GM23248 (cell line): ENCODE measurements at regions not wholly inside any gene's neighbourhood (a gene's known extent, or its start where the extent isn't known, plus 50 kb on each side); places are given as distances from the start of the nearest gene placed in this dataset.

Experiments used
- DNase-seq: peaks from one replicate; pipeline ENCODE4 v3.0.0-alpha.2; 2015
- H2AFZ ChIP-seq: fragments of 200-600 bp; sonication (generic); 2 replicates; pipeline ENCODE4 v1.6.1; 2016; ENCODE audit warnings: antibody characterized with exemption
- H3F3A ChIP-seq: fragments of 200-600 bp; sonication (generic); 2 replicates; pipeline ENCODE4 v1.6.1; 2016; ENCODE audit warnings: mild to moderate bottlenecking, antibody characterized with exemption, mixed run types; ENCODE audit not compliant: insufficient read depth
- H3K27ac ChIP-seq: fragments of 200-600 bp; sonication (generic); 2 replicates; pipeline ENCODE4 v1.5.1; 2016; ENCODE audit warnings: mild to moderate bottlenecking
- H3K27me3 ChIP-seq: fragments of 200-600 bp; sonication (generic); replicated peaks from 2 replicates; pipeline ENCODE4 v1.6.1; 2016; ENCODE audit warnings: mild to moderate bottlenecking; ENCODE audit not compliant: insufficient read depth
- H3K36me3 ChIP-seq: fragments of 200-600 bp; sonication (generic); 2 replicates; pipeline ENCODE4 v1.6.1; 2016; ENCODE audit warnings: low read depth, mild to moderate bottlenecking
- H3K4me1 ChIP-seq: fragments of 200-600 bp; sonication (generic); 2 replicates; pipeline ENCODE4 v1.6.1; 2016; ENCODE audit warnings: mild to moderate bottlenecking; ENCODE audit not compliant: insufficient read depth
- H3K4me2 ChIP-seq: fragments of 200-600 bp; sonication (generic); one replicate; pipeline ENCODE4 v1.6.1; 2016; ENCODE audit warnings: mild to moderate bottlenecking; ENCODE audit not compliant: unreplicated experiment
- H3K4me3 ChIP-seq: fragments of 200-600 bp; sonication (generic); 2 replicates; pipeline ENCODE4 v1.5.1; 2016; ENCODE audit warnings: mild to moderate bottlenecking
- H3K79me2 ChIP-seq: fragments of 200-600 bp; sonication (generic); 2 replicates; pipeline ENCODE4 v1.6.1; 2016; ENCODE audit warnings: mild to moderate bottlenecking; ENCODE audit not compliant: insufficient read depth
- H3K9ac ChIP-seq: fragments of 200-600 bp; sonication (generic); 2 replicates; pipeline ENCODE4 v1.6.1; 2016; ENCODE audit warnings: mild to moderate bottlenecking
- H3K9me2 ChIP-seq: fragments of 200-600 bp; sonication (generic); 2 replicates; pipeline ENCODE4 v1.6.1; 2016; ENCODE audit warnings: mixed run types, mild to moderate bottlenecking, moderate library complexity; ENCODE audit not compliant: insufficient read depth
- H3K9me3 ChIP-seq: fragments of 200-600 bp; sonication (generic); one replicate; pipeline ENCODE4 v1.6.1; 2017; ENCODE audit warnings: low read depth
- H4K20me1 ChIP-seq: fragments of 200-600 bp; sonication (generic); 2 replicates; pipeline ENCODE4 v1.6.0; 2016; ENCODE audit not compliant: insufficient read depth
- EZH2 ChIP-seq: fragments of 200-600 bp; sonication (generic); IDR thresholded peaks from 2 replicates; pipeline ENCODE4 v1.6.1; 2018; ENCODE audit warnings: antibody characterized with exemption, mild to moderate bottlenecking; ENCODE audit not compliant: insufficient read depth, poor library complexity, severe bottlenecking
- EZH2phosphoT487 ChIP-seq: fragments of 200-600 bp; sonication (generic); IDR thresholded peaks from 2 replicates; pipeline ENCODE4 v1.6.1; 2018; ENCODE audit warnings: antibody characterized with exemption, moderate library complexity, mild to moderate bottlenecking, low read depth; ENCODE audit not compliant: insufficient read depth
- WGBS, 2 experiments: methylation state at CpG; one replicate each; pipeline ENCODE4 v1.1.6; 2015 to 2017; ENCODE audit warnings: low lambda C conversion rate in 2 of 2, low coverage in 1 of 2; ENCODE audit errors: missing lambda C conversion rate in 2 of 2; 5-methylcytosine and 5-hydroxymethylcytosine counted together
- in situ Hi-C: fragments of 300-500 bp; cut with MboI; formaldehyde crosslinking; loops from 2 replicates; pipeline ENCODE4 v1.15.0; 2020

DNA sequence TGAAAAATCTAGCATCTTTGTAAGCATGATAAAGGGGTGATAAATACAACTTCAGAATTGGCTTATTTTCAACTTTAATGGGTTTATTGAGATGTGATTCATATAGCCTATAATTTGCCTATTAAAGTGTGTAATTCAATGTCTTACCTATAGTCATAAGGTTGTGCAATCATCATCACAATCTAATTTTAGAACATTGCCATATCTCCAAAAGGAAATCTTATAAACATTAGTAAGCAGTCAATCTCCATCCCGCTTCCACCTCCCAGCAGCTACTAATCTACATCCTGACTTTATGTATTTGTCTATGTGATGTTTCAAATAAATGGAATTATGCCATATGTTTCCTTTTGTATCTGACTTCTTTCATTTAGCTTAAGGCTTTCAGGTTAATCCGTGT lies 145.2 kb upstream of the KLHL1 start:
- in situ Hi-C loops, result no loop called here
- TF ChIP-seq EZH2phosphoT487, result no peak
- no peak for TF ChIP-seq EZH2
- H3K4me1 ChIP-seq, result no peaks in the 10 kb centered on the region
- no peak overlapping the region for H3K9ac ChIP-seq
- H3K27me3 ChIP-seq, result no peaks in the 10 kb centered on the region
- H3K36me3 ChIP-seq, result no peaks in the 10 kb centered on the region
- H3F3A ChIP-seq, result no peaks in the 10 kb centered on the region
- no peaks in the 10 kb centered on the region for H3K79me2 ChIP-seq
- no peaks in the 10 kb centered on the region for H3K9me3 ChIP-seq
- H2AFZ ChIP-seq, result no peak overlapping the region
- H3K27ac ChIP-seq, result no peak overlapping the region
- no peaks in the 10 kb centered on the region for H3K9me2 ChIP-seq
- no peak overlapping the region for H3K4me2 ChIP-seq
- H3K4me3 ChIP-seq, result no peak overlapping the region
- 1 to 5% methylated on average over 2 of the region's 2 CpGs for WGBS, 2 experiments
- H4K20me1 ChIP-seq, result no peaks in the 10 kb centered on the region
- DNase-seq, result no peak

- H3K79me2 ChIP-seq, result no peaks in the 10 kb centered on the region
Measured at GRCh38 chr13:70249332-70250064, 141.2 kb upstream of the KLHL1 start.

GRCh38 chr13:70237131-70237530 lies 128.9 kb upstream of the KLHL1 start:
- Histone ChIP-seq H3K9me2 (no peaks in the 10 kb centered on the region), H3K4me3 (no peak overlapping the region), H3K27ac (no peak overlapping the region), H3K36me3 (no peaks in the 10 kb centered on the region), H3K27me3 (no peaks in the 10 kb centered on the region), H3K9ac (no peak overlapping the region), H3K79me2 (no peaks in the 10 kb centered on the region), H3K4me1 (no peaks in the 10 kb centered on the region), H3K9me3 (no peaks in the 10 kb centered on the region), H3K4me2 (no peak overlapping the region), H3F3A (no peaks in the 10 kb centered on the region), H2AFZ (no peak overlapping the region), H4K20me1 (no peaks in the 10 kb centered on the region)
- in situ Hi-C loops, result no loop called here
- DNase-seq, result no peak
- TF ChIP-seq EZH2phosphoT487, result no peak
- TF ChIP-seq EZH2, result no peak

More at GRCh38 chr13:70249332-70250064, 141.2 kb upstream of the KLHL1 start:
- Histone ChIP-seq H2AFZ (no peak overlapping the region), H3K4me3 (no peak overlapping the region), H3K9ac (no peak overlapping the region), H3K9me3 (no peaks in the 10 kb centered on the region), H3K4me2 (no peak overlapping the region), H3K27ac (no peak overlapping the region), H3F3A (no peaks in the 10 kb centered on the region), H3K36me3 (no peaks in the 10 kb centered on the region), H4K20me1 (no peaks in the 10 kb centered on the region), H3K4me1 (no peaks in the 10 kb centered on the region), H3K27me3 (no peaks in the 10 kb centered on the region), H3K9me2 (no peaks in the 10 kb centered on the region)
- in situ Hi-C loops, result no loop called here
- no peak for DNase-seq
- TF ChIP-seq EZH2, result no peak
- no peak for TF ChIP-seq EZH2phosphoT487
- 24 to 32% methylated on average over 8 of the region's 8 CpGs for WGBS, 2 experiments

- no peak overlapping the region for H3K27ac ChIP-seq
- 20 to 23% methylated on average over 2 of the region's 2 CpGs for WGBS, 2 experiments
Measured at GRCh38 chr13:70235565-70235964, 127.3 kb upstream of the KLHL1 start.

DNA sequence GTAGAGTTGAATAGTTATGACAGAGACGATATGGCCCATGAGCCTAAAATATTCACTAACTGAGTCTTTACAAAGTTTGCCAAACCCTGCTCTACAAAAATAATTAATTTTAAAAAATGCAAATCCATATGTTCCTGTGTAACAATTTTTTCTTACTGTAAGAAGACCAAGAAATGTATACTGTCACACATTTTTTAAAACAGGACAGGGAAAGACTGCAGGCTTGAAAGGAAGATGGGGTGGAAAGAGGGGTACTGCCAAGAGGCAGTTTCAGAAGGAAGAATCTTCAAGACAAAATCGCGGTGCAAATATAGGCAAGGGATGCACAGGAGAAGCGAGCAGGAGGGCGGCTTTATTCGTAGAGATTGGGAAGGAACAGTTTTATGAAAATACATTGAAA lies 115.7 kb upstream of the KLHL1 start:
- DNase-seq, result no peak
- Histone ChIP-seq H3K79me2 (no peaks in the 10 kb centered on the region), H3K27me3 (no peaks in the 10 kb centered on the region), H3K4me3 (no peak overlapping the region), H3K27ac (no peak overlapping the region), H3K36me3 (no peaks in the 10 kb centered on the region), H3K9me3 (no peaks in the 10 kb centered on the region), H4K20me1 (no peaks in the 10 kb centered on the region), H3K4me2 (no peak overlapping the region), H2AFZ (no peak overlapping the region), H3K9me2 (no peaks in the 10 kb centered on the region), H3K4me1 (no peaks in the 10 kb centered on the region), H3K9ac (no peak overlapping the region), H3F3A (no peaks in the 10 kb centered on the region)
- in situ Hi-C loops, result no loop called here
- WGBS, 2 experiments, result 49 to 55% methylated on average over 6 of the region's 6 CpGs
- TF ChIP-seq EZH2phosphoT487 (no peak), EZH2 (no peak)

More at GRCh38 chr13:70235565-70235964, 127.3 kb upstream of the KLHL1 start:
- Histone ChIP-seq H3K4me1 (no peaks in the 10 kb centered on the region), H3K79me2 (no peaks in the 10 kb centered on the region), H3K9ac (no peak overlapping the region), H3K4me2 (no peak overlapping the region), H3K9me2 (no peaks in the 10 kb centered on the region), H3K4me3 (no peak overlapping the region), H2AFZ (no peak overlapping the region), H3K36me3 (no peaks in the 10 kb centered on the region), H3K9me3 (no peaks in the 10 kb centered on the region), H3K27me3 (no peaks in the 10 kb centered on the region), H3F3A (no peaks in the 10 kb centered on the region), H4K20me1 (no peaks in the 10 kb centered on the region)
- TF ChIP-seq EZH2 (no peak), EZH2phosphoT487 (no peak)
- in situ Hi-C loops, result no loop called here
- no peak for DNase-seq
